ENCODE measurements at regions not wholly inside any gene's neighbourhood (a gene's known extent, or its start where the extent isn't known, plus 50 kb on each side); places are given as distances from the start of the nearest gene placed in this dataset.
A peak's percentile ranks its signal among the peaks of the same experiment; 100 is the strongest.

- Histone ChIP-seq H3K9me3 (no peaks in the 10 kb centered on the region), H3K36me3 (no peaks in the 10 kb centered on the region), H3K4me3 (replicated peaks in 1 of 3) (no peak overlapping the region), H3K27ac (no peak overlapping the region), H3K27me3 (no peaks in the 10 kb centered on the region), H3K4me1 (peaks cover 9 to 15% of the 10 kb centered on the region in 2 donors)
- intact Hi-C loops (cut with DNase I): no loop called here
- TF ChIP-seq POLR2A (IDR thresholded peaks at IDR 0.05): no peak
- TF ChIP-seq CTCF (IDR thresholded peaks at IDR 0.05): no peak
- WGBS, 2 donors: 47 to 49% methylated on average over 10 of the region's 10 CpGs
- peak; percentile 31 to 35 for DNase-seq
Measured at GRCh38 chr12:115709540-115710011, 567.9 kb downstream of the MED13L start.

DNA sequence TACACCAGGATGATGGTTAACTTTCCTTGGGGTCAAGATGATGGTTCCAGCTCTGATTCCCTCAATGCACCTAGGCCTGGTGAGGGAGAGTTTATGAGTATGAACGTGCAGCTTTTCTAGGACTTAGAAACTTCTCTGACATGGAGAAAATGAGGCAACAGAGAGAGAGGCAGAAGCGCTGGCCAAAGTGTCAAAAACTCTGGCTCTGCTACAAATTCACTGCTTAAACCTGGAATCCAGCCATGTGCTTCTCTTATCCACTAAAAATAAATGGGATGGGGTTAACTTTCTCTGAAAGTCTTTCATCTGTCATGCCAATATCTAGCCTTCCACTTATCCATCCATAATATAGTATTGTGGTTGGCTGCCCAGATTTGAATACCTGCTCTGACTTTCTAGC is 568.7 kb downstream of the MED13L start:
- no peaks in the 10 kb centered on the region for H3K9me3 ChIP-seq
- no peak overlapping the region for H3K27ac ChIP-seq
- H3K27me3 ChIP-seq: no peaks in the 10 kb centered on the region
- WGBS, 2 donors: 52 to 64% methylated on average over 2 of the region's 2 CpGs
- DNase-seq: no peak
- no peaks in the 10 kb centered on the region for H3K36me3 ChIP-seq
- H3K4me3 ChIP-seq (replicated peaks in 1 of 3): no peak overlapping the region
- peaks cover 9 to 15% of the 10 kb centered on the region in 2 donors for H3K4me1 ChIP-seq
- intact Hi-C loops (cut with DNase I): no loop called here
- TF ChIP-seq CTCF (IDR thresholded peaks at IDR 0.05) (no peak), POLR2A (IDR thresholded peaks at IDR 0.05) (no peak)

DNA sequence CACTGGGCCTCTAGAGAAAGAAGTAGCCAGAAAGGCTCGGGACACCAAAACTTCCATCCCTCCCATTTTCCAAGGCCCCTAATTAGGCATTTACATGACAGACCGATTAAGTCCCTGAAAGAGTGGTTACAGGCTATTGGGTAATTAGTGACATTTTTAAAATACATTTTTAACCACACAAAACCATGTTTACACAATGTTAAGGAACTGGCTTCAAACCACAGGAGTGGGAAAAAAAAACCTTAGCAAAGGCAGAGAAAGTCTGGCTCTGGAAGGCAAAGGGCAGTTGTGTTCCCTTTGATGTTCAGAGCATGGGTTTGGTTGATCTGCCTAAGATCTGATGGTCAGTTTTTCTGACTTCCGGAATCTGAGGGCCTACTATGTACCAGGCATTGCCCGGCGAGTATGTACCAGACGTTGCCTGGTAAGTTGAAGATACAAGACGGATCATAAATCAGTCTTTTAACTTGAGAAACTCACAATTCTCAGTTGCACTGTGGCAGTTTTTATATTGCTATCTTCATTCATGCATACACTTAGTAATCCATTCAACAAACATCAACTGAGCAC is 576.5 kb downstream of the MED13L start:
- H3K27me3 ChIP-seq: no peaks in the 10 kb centered on the region
- intact Hi-C loops (cut with DNase I): no loop called here
- DNase-seq: no peak
- no peaks in the 10 kb centered on the region for H3K9me3 ChIP-seq
- no peaks in the 10 kb centered on the region for H3K36me3 ChIP-seq
- H3K27ac ChIP-seq: no peak overlapping the region
- no peak for TF ChIP-seq CTCF (IDR thresholded peaks at IDR 0.05)
- no peak for TF ChIP-seq POLR2A (IDR thresholded peaks at IDR 0.05)
- peaks cover 14 to 24% of the 10 kb centered on the region in 2 donors for H3K4me1 ChIP-seq
- 73 to 86% methylated on average over 7 of the region's 7 CpGs for WGBS, 2 donors
- H3K4me3 ChIP-seq (replicated peaks in 1 of 3): no peak overlapping the region

- Histone ChIP-seq H3K36me3 (no peaks in the 10 kb centered on the region), H3K9me3 (no peaks in the 10 kb centered on the region), H3K4me1 (peaks cover 8 to 24% of the 10 kb centered on the region in 2 donors), H3K27ac (no peak overlapping the region), H3K4me3 (replicated peaks in 1 of 3) (no peak overlapping the region), H3K27me3 (no peaks in the 10 kb centered on the region)
- no peak for DNase-seq
- 93 to 95% methylated on average over 2 of the region's 2 CpGs for WGBS, 2 donors
- intact Hi-C loops (cut with DNase I): no loop called here
- TF ChIP-seq POLR2A (IDR thresholded peaks at IDR 0.05) (no peak), CTCF (IDR thresholded peaks at IDR 0.05) (no peak)
Measured at GRCh38 chr12:115700081-115700480, 577.4 kb downstream of the MED13L start.

DNA sequence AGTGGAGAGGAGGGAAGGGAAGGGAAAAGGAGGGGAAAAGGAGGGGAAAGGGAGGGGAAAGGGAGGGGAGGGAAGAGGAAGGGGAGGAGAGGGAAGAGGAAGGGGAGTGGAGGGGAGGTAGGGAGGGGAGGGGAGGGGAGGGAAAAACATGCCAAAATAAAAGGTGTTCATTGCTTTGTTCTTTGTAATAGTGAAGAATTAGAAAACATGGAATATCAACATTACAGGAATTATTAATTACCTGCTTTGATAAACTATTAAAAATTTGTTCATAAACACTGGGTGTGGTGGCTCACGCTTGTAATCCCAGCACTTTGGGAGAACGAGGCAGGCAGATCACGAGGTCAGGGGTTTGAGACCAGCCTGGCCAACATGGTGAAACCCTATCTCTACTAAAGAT is 579.2 kb downstream of the MED13L start:
- H3K4me1 ChIP-seq: peaks cover 4 to 24% of the 10 kb centered on the region in 2 donors
- WGBS, 2 donors: 85 to 93% methylated on average over 3 of the region's 3 CpGs
- H3K9me3 ChIP-seq: no peaks in the 10 kb centered on the region
- no peaks in the 10 kb centered on the region for H3K27me3 ChIP-seq
- no peak overlapping the region for H3K4me3 ChIP-seq (replicated peaks in 1 of 3)
- DNase-seq: no peak
- intact Hi-C loops (cut with DNase I): no loop called here
- no peak overlapping the region for H3K27ac ChIP-seq
- no peak for TF ChIP-seq POLR2A (IDR thresholded peaks at IDR 0.05)
- no peak for TF ChIP-seq CTCF (IDR thresholded peaks at IDR 0.05)
- no peaks in the 10 kb centered on the region for H3K36me3 ChIP-seq

All from thyroid gland (tissue), 4 donors.